HEK293T (cell line): ENCODE measurements at regions not wholly inside any gene's neighbourhood (a gene's known extent, or its start where the extent isn't known, plus 50 kb on each side); places are given as distances from the start of the nearest gene placed in this dataset.
"Not testable (repeated sequence)": the region's sequence is repeated elsewhere in the genome, so short reads cannot be mapped to it uniquely, and the experiment has no call there.

Source experiments
- ARNT ChIP-seq: fragments of 450-650 bp; IDR thresholded peaks from 2 replicates; pipeline ENCODE4 v1.6.1; 2017; ENCODE audit warnings: mild to moderate bottlenecking
- BHLHE40 ChIP-seq: fragments of 450-650 bp; IDR thresholded peaks from 2 replicates; pipeline ENCODE4 v1.6.1; 2016; ENCODE audit warnings: mild to moderate bottlenecking, moderate library complexity, borderline replicate concordance
- ELF4 ChIP-seq: fragments of 450-650 bp; IDR thresholded peaks from 2 replicates; pipeline ENCODE4 v1.6.1; 2017; ENCODE audit warnings: antibody characterized with exemption
- FOXA1 ChIP-seq: fragments of 450-650 bp; IDR thresholded peaks from 2 replicates; pipeline ENCODE4 v1.6.1; 2016; ENCODE audit warnings: mild to moderate bottlenecking
- FOXK2 ChIP-seq: fragments of 450-650 bp; IDR thresholded peaks from 2 replicates; pipeline ENCODE4 v1.6.1; 2016; ENCODE audit warnings: mild to moderate bottlenecking
- FOXM1 ChIP-seq: fragments of 450-650 bp; IDR thresholded peaks from 2 replicates; pipeline ENCODE4 v1.6.1; 2017; ENCODE audit warnings: mild to moderate bottlenecking, borderline replicate concordance
- HDGF ChIP-seq: fragments of 450-650 bp; IDR thresholded peaks from 2 replicates; pipeline ENCODE4 v1.6.1; 2017; ENCODE audit warnings: antibody characterized with exemption, borderline replicate concordance
- L3MBTL2 ChIP-seq: fragments of 450-650 bp; conservative IDR thresholded peaks from 2 replicates; pipeline ENCODE4 v1.6.1; 2016; ENCODE audit warnings: mild to moderate bottlenecking
- PKNOX1 ChIP-seq: fragments of 450-650 bp; IDR thresholded peaks from 2 replicates; pipeline ENCODE4 v1.6.1; 2016
- SP1 ChIP-seq: fragments of 450-650 bp; IDR thresholded peaks from 2 replicates; pipeline ENCODE4 v1.6.1; 2017
- SUZ12 ChIP-seq: fragments of 450-650 bp; IDR thresholded peaks from 2 replicates; pipeline ENCODE4 v1.6.1; 2016; ENCODE audit warnings: mild to moderate bottlenecking
- TARDBP ChIP-seq: fragments of 450-650 bp; IDR thresholded peaks from 2 replicates; pipeline ENCODE4 v1.6.1; 2016
- ZNF384 ChIP-seq: fragments of 450-650 bp; IDR thresholded peaks from 2 replicates; pipeline ENCODE4 v1.6.1; 2016

GRCh38 chr12:25803029-25803664, 155.3 kb upstream of the RASSF8 start:
- TF ChIP-seq SUZ12, SP1, FOXK2, HDGF, BHLHE40, ELF4, FOXA1, PKNOX1, TARDBP, L3MBTL2, FOXM1, ZNF384, ARNT: not testable (repeated sequence)
